GM18499 (cell line): ENCODE measurements at regions not wholly inside any gene's neighbourhood (a gene's known extent, or its start where the extent isn't known, plus 50 kb on each side); places are given as distances from the start of the nearest gene placed in this dataset.
A peak's percentile ranks its signal among the peaks of the same experiment; 100 is the strongest.
"Not testable (repeated sequence)": the region's sequence is repeated elsewhere in the genome, so short reads cannot be mapped to it uniquely, and the experiment has no call there.

Experiments
- ATAC-seq: cut with Tn5 transposase; IDR thresholded peaks from one replicate; pipeline ENCODE4 v1.9.1; 2021; ENCODE audit warnings: moderate number of reproducible peaks; ENCODE audit not compliant: insufficient read depth, unreplicated experiment

DNA sequence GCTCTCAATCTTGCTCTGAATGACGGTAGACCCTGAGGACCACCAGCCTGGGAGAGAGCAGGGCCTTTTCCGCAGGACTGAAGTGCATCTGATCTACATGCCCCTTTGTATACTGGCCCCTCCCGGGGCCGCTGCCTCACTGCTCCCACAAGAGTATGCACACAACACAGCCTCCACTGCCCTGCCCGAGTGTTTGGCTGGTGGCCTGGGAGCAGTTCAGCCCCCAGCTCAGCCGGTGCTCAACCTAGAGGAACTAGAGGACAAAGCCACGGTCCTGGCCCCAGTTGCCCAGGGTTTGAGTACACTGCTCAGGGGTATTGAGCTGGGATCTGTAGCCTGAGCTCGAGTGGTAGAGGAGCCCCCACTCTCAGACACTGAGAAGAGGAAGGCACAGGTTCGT is 118.9 kb upstream of the CAB39 start:
- ATAC-seq, result no peak

DNA sequence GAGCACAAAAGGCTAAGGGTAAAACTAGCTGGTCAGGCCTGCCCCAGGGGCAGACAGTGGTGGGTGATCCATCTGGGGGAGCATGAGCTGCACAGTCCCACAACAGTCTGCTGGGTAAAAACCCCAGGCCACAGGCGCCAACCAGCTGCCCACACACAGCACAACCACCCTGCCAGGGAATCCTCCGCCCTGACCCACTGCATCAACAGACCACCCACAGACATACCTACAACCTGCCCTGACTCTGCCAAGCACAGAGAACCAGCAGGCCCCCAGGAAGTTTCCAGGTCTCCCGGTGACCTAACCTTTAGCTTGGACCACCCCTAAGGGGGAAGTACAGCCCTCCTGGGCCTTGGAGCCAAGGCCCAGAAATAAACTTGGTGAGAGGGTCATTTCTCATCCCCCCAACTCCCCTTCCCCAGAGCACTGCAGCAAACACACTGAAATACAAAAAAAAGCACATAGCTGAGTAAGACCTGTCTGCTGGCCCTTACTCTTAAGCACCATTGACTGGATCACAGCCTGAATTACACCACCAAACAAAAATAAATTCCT is 118.3 kb upstream of the CAB39 start:
- no peak for ATAC-seq

DNA sequence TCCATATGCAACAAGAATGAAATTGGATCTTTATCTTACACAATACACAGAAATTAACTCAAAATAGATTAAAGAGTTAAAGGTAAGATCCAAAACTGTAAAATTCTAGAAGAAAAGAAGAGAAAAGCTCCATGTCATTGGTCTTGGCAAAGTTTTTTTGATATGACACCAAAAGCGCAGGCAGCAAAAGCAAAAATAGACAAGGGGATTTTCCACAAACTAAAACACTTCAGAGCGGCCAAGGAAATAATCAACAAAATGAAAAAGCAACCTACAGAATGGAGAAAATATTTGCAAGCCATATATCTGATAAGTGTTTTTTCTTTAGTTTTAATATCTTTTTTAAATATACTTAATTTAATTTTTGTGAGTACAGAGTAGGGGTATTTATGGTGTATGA is 112.8 kb upstream of the CAB39 start:
- ATAC-seq, result no peak

DNA sequence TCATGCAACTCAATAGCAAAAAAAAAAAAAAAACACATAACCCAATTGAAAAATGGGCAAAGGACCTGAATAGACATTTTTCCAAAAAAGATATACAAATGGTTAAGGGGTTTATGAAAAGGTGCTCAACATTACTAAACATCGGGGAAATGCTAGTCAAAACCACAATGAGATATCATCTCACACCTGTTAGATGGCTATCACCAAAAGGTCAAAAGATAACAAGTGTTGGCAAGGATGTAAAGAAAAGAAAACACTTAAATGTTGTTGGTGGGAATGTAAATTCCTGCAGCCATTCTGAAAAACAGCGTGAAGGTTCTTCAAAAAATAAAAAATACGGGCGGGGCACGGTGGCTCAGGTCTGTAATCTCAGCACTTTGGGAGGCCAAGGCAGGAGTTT is 112.4 kb upstream of the CAB39 start:
- no peak for ATAC-seq

DNA sequence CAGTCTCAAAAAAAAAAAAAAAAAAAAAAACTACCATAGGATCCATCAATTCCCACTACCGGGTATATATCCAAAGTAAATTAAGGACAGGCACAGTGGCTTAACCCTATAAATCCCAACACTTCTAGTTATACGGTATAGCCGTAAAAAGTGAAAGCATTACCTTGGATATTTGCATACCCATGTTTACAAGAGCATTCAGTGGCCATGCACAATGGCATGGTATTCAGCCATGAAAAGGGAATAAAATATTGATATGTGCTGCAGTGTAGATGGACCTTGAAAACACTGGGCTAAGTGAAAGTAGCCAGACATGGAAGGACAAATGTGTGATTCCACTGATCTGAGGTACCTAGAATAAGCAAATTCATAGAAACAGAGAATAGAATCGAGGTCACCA is 111.8 kb upstream of the CAB39 start:
- no peak for ATAC-seq

DNA sequence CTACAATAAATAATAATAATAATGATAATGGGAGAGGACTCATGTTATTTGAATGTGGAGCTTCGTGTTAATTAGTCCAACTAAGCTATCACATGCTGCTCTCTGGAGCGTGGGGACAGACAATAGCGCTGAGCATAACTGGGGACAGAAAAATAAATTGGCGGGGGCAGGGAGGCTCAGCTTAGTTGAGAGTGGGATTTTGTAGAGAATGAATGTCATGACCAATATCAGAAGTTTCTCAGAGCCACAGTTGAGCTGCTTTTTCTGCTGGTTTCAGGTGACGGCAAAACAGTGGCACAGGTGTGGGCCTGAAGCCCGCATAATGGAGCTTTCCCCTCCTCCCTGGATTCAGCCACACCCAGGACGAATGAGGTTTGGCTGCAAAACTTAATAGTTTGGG is 111.1 kb upstream of the CAB39 start:
- peak; percentile 46 for ATAC-seq

DNA sequence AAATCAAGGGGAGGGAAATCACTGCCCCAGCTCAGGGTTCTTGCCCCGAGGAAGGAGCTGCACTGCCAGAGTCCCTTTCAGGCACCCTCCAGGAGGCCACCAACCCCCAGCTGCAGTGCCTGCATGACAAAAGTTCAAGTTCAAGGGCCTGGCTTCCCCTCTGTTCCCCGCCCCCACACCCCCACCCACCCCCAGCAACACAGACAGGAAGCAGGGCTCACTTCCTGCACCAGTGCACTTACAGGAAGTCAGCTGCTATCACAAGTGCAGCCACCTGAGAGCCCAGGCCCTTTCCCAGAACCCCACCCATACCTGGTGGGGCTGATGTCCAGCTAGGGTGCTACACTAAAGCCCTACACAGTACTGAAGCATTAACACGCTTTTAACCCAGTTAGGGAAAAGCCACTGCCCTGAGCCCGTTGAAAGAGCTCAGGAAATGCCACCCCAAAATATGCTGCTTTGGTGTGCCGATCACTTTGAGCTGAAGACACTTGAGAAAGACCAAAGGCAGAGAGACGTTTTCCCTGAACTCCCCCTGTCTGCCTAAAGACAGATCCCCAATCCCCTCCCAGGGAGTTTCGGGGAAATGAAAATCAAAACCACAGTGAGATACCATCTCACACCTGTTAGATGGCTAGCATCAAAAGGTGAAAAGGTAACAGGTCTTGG is 109.9 kb upstream of the CAB39 start:
- ATAC-seq, result no peak

DNA sequence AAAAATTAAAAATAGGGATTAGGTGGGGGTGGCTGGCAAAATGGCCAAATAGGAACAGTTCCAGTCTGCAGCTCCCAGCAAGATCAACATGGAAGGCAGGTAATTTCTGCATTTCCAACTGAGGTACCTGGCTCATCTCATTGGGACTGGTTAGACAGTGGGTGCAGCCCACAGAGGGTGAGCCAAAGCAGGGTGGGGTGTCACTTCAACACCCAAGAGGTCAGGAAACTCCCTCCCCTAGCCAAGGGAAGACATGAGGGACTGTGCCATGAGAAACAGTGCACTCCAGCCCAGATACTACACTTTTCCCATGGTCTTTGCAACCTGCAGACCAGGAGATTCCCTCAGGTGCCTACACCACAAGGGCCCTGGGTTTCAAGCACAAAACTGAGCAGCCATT is 109.3 kb upstream of the CAB39 start:
- not testable (repeated sequence) for ATAC-seq

DNA sequence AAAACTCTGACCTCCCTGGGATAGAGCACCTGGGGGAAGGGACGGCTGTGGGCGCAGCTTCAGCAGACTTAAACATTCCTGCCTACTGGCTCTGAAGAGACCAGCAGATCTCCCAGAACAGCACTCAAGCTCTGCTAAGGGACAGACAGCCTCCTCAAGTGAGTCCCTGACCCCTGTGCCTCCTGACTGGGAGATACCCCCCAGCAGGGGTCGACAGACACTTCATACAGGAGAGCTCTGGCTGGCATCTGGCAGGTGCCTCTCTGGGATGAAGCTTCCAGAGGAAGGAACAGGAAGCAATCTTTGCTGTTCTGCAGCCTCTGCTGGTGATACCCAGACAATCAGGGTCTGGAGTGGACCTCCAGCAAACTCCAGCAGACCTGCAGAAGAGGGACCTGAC is 108.5 kb upstream of the CAB39 start:
- not testable (repeated sequence) for ATAC-seq

DNA sequence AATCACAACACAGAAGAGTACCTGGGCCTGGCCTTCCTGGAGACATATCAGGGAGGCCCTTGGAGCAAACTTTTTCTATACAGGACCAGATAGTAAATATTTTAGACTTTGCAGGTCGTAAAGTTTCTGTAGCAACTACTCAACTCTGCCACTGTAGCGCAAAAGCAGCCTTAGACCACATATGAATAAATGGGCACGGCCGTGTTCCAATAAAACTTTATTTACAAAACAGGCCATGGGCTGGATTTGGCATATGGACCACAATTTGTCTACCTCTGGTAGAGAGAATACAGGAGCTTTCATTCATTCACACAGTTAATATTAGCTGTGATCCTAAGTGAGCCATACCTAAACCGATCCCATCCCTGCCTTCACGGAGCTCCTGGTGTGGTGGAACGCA is 98.6 kb upstream of the CAB39 start:
- ATAC-seq, result no peak

DNA sequence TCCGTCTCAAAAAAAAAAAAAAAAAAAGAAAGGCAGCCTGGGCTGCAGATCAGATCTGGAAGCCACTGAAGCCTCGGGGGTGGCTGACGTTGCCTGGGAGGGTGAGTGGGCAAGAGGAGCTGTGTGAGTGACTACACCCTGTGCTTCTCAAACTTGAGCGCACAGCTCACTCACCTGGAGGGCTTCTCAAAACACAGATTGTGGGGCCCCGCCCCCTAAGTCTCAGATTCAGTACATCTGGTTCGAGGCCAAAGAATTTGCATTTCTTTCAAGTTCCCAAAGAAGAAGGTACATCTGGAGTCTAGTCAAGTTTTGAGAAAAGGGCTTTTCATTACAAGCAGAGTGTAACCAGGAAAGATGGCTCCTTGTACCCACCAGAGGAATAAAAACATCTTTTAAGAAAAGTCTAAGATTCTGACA is 97.7 kb upstream of the CAB39 start:
- peak; percentile 62 for ATAC-seq

DNA sequence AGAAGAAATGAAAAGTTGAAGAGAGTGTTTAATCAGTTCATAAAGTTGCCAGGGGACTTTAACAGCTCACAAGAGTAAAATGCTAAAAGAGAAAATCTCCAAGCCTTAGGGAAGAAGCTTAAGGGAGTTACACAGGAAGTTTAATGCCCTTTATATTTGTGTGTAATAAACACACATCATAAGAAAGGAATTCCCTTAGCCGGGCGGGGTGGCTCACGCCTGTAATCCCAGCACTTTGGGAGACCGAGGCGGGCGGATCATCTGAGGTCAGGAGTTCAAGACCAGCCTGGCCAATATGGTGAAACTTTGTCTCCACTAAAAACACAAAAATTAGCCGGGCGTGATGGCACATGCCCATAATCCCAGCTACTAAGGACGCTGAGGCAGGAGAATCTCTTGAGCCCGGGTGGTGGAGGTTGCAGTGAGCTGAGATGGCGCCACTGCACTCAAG is 95.4 kb upstream of the CAB39 start:
- not testable (repeated sequence) for ATAC-seq

DNA sequence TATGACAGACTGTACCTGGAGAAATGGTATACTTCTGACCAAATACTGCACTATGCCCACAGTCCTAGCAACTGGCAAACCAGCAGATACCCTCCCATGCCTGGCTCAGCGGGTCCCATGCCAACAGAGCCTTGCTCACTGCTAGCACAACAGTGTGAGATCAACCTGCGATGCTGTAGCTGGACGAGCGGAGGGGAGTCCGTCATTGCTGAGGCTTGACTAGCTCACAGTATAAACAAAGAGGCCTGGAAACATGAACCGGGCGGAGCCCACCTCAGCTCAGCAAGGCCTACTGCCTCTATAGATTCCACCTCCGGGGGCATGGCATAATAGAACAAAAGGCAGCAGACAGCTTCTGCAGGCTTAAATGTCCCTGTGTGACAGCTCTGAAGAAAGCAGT is 93.2 kb upstream of the CAB39 start:
- ATAC-seq, result no peak

DNA sequence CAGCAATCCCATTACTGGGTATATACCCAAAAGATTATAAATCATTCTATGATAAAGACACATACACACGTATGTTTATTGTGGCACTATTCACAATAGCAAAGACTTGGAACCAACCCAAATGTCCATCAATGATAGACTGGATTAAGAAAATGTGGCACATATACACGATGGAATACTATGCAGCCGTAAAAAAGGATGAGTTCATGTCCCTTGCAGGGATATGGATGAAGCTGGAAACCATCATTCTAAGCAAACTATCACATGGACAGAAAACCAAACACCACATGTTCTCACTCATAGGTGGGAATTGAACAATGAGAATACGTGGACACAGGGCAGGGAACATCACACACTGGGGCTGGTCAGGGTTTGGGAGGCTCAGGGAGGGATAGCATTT is 87.4 kb upstream of the CAB39 start:
- not testable (repeated sequence) for ATAC-seq

DNA sequence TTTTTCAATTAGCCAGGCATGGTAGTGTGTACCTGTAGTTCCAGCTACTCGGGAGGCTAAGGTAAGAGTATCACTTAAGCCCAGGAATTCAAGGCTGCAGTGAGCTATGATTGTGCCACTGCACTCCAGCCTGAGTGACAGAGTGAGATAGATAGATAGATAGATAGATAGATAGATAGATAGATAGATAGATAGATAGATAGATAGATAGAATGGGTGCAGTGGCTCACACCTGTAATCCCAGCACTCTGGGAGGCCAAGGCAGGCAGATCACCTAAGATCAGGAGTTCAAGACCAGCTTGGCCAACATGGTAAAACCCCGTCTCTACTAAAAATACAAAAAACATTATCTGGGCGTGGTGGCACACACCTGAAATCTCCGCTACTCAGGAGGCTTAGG is 85.6 kb upstream of the CAB39 start:
- not testable (repeated sequence) for ATAC-seq

DNA sequence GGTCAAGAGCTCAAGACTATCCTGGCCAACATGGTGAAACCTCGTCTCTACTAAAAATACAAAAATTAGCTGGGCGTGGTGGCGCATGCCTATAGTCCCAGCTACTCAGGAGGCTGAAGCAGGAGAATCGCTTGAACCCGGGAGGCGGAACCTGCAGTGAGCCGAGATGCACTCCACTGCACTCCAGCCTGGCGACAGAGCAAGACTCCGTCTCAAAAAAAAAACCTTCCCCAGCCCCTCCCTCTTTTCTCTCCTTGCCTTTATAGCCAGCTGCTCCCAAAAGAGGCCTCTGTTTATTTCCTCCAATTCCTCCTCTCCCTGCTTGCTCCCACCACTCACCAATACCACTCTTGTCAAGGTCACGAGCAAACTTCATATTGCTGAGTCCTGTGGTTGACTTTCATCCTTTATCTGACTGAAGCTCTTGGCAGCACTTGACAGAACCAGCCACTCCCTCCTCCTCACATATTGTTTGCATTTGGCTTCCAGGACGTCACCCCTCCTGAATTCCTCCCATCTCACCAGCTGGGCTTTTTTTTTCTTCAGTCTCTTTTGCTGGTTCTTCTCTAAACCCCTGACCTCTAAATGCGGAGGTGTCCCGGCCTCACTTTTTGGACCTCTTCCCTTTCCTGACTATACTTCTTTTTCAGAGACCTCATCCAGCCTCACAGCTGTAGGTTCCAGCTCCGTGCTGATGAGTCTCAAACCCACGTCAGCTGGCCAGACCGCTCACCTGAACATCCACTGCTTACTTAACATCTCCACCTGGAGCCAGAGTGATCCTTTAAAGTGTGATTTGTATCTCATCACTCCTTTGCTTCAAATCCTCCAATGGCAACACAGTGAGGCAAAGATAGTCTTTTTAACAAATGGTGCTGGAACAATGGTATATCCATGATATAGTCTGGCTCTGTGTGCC is 84.6 kb upstream of the CAB39 start:
- no peak for ATAC-seq

DNA sequence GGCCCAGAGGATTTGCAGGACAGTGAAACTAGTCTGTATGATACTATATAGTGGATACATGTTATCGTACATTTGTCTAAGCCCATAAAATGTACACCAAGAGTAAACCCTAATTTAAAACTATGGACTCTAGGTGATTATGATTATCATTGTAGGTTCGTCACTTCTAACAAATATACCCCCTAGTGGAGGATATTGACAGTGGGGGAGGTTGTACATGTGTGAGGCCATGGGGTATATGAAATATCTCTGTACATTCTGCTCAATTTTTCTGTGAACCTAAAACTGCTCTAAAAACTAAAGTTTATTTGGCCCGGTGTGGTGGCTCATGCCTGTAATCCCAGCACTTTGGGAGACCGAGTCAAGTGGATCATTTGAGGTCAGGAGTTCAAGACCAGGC is 81.2 kb upstream of the CAB39 start:
- ATAC-seq, result no peak

DNA sequence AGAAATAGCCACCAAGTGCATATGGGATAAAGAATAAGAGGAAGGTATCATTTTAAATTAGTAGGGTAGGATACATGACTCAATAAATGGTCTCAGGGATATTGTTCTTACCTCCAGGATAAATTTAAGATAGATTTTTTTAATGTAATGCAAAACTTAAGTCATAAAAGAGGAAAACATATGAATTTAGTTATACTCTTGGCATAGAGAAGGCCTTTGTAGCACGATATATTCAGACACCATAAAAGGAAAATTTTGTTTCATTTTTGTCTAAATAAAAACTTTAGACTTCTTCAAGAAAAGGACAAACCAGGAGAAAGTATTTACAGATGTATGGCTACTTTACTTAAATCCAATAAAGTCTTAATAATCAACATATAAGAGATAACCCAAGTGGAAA is 78.5 kb upstream of the CAB39 start:
- ATAC-seq, result no peak

DNA sequence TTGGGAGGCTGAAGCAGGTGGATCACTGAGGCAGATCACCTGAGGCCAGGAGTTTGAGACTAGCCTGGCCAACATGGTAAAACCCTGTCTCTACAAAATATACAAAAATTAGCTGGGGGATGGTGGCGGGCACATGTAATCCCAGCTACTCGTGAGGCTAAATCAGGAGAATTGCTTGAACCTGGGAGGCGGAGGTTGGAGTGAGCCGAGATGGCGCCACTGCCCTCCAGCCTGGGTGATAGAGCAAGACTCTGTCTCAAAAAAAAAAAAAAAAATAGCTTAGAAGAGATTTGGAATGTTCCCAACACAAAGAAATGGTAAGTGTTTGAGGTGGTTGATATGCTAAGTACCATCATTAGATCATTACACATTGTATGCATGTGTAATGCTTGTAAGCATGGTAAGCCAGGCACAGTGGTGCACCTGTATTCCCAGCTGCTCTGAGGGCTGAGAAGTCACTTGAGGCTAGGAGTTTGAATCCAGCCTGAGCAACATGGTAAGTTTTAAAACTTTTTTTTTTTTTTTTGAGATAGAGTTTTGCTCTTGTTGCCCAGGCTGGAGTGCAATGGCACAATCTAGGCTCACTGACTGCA is 77.8 kb upstream of the CAB39 start:
- not testable (repeated sequence) for ATAC-seq

DNA sequence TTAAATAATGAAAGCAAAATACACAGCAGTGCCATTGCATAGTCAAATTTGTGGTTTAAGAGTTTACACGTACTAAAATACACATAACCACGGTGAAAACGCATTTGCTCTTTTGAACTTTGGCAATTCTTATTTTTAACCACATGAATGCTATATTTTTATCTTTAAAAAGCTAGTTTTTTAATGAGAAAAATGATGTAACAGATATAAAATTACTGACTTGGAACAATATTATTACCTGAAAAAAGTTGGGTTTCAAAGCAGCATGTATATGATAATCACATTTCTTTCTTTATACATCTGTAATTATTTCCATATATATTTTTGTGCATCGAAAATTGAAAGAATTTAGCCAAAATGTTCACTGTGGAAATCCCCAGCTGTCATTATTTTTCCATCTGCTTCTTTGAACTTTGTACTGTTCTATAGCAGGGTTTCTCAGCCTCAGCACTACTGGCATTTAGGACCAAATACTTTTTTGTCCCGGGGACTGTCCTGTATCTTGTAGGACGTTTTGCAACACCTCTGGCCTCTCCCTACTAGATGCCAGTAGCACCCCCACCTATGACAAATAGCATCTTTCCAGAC is 75.9 kb upstream of the CAB39 start:
- ATAC-seq, result no peak

DNA sequence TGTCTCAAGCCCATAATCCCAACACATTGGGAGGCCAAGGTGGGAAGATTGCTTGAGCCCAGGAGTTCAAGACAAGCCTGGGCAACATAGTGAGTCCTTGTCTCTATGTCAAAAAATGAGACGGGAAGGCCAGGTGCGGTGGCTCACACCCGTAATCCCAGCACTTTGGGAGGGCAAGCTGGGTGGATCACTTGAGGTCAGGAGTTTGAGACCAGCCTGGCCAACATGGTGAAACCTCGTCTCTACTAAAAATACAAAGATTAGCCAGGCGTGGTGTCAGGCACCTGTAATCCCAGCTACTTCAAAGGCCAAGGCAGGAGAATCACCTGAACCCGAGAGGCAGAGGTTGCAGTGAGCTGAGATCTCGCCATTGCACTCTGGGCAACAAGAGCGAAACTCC is 75.2 kb upstream of the CAB39 start:
- ATAC-seq, result not testable (repeated sequence)
